ENCODE measurements at regions not wholly inside any gene's neighbourhood (a gene's known extent, or its start where the extent isn't known, plus 50 kb on each side); places are given as distances from the start of the nearest gene placed in this dataset.

GRCh38 chr3:161977850-161978249, 481.2 kb downstream of the OTOL1 start:
- Histone ChIP-seq H3K27me3 (ENCODE audit: control insufficient read depth in 1 of 2, insufficient read depth in 2 of 2, low read length in 2 of 2) (no peaks in the 10 kb centered on the region), H3K4me3 (ENCODE audit: low read length) (no peak overlapping the region), H3K36me3 (ENCODE audit: insufficient read depth, low read length) (no peaks in the 10 kb centered on the region), H3K27ac (ENCODE audit: low read depth in 1 of 2, low read length in 2 of 2) (no peak overlapping the region), H3K4me1 (ENCODE audit: insufficient read depth, low read length) (no peaks in the 10 kb centered on the region), H3K9me3 (ENCODE audit: control insufficient read depth in 1 of 2, insufficient read depth in 1 of 2, low read length in 2 of 2) (peaks cover 0 to 24% of the 10 kb centered on the region in 2 experiments)
- H3K4me3 Mint-ChIP-seq = no peak overlapping the region
- ChIA-PET POLR2A (no interaction called here), CTCF (no interaction called here)
- no peaks in the 10 kb centered on the region for H3K36me3 Mint-ChIP-seq (ENCODE audit: low read depth)
- no peak overlapping the region for H3K27ac Mint-ChIP-seq
- no peaks in the 10 kb centered on the region for H3K4me1 Mint-ChIP-seq (ENCODE audit: low read depth)
- DNase-seq (no peak), ATAC-seq (ENCODE audit: poor library complexity) (no peak)
- no peaks in the 10 kb centered on the region for H3K9me3 Mint-ChIP-seq
- intact Hi-C loops (cut with DNase I, micrococcal nuclease) = no loop called here
- TF ChIP-seq, protein P1, sequence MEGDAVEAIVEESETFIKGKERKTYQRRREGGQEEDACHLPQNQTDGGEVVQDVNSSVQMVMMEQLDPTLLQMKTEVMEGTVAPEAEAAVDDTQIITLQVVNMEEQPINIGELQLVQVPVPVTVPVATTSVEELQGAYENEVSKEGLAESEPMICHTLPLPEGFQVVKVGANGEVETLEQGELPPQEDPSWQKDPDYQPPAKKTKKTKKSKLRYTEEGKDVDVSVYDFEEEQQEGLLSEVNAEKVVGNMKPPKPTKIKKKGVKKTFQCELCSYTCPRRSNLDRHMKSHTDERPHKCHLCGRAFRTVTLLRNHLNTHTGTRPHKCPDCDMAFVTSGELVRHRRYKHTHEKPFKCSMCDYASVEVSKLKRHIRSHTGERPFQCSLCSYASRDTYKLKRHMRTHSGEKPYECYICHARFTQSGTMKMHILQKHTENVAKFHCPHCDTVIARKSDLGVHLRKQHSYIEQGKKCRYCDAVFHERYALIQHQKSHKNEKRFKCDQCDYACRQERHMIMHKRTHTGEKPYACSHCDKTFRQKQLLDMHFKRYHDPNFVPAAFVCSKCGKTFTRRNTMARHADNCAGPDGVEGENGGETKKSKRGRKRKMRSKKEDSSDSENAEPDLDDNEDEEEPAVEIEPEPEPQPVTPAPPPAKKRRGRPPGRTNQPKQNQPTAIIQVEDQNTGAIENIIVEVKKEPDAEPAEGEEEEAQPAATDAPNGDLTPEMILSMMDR (IDR thresholded peaks at IDR 0.05) = no peak
- H3K27me3 Mint-ChIP-seq = no peaks in the 10 kb centered on the region

DNA sequence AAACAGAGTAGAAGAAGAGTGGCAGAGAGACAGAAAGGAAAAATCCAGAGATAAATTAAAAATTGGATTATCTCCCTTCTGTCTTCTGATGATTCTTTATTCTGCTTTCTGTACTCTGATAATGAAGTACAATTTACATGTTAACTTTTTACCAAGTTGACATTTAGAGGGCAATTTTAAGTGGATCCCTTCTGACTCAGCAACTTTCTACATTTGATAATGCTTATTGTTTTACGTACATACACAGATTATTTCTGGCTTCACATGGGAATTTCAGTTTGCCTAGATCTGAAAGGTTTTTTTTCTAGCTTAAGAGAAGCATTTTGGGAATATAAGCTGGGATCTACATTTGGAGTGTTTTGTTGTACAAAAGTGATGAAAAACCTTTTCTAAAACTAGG, 491.3 kb downstream of the OTOL1 start:
- Mint-ChIP-seq H3K4me3 (no peak overlapping the region), H3K4me1 (ENCODE audit: low read depth) (no peaks in the 10 kb centered on the region), H3K27ac (no peak overlapping the region), H3K27me3 (no peaks in the 10 kb centered on the region), H3K36me3 (ENCODE audit: low read depth) (no peaks in the 10 kb centered on the region), H3K9me3 (peaks cover 2% of the 10 kb centered on the region)
- ATAC-seq (ENCODE audit: poor library complexity) (no peak), DNase-seq (no peak)
- Histone ChIP-seq H3K27ac (ENCODE audit: low read depth in 1 of 2, low read length in 2 of 2) (no peak overlapping the region), H3K36me3 (ENCODE audit: insufficient read depth, low read length) (no peaks in the 10 kb centered on the region), H3K27me3 (ENCODE audit: control insufficient read depth in 1 of 2, insufficient read depth in 2 of 2, low read length in 2 of 2) (no peaks in the 10 kb centered on the region), H3K9me3 (ENCODE audit: control insufficient read depth in 1 of 2, insufficient read depth in 1 of 2, low read length in 2 of 2) (no peaks in the 10 kb centered on the region), H3K4me1 (ENCODE audit: insufficient read depth, low read length) (no peaks in the 10 kb centered on the region), H3K4me3 (ENCODE audit: low read length) (no peak overlapping the region)
- intact Hi-C loops (cut with DNase I, micrococcal nuclease) = no loop called here
- POLR2A ChIA-PET = no interaction called here
- CTCF ChIA-PET = no interaction called here
- TF ChIP-seq, protein P1 (IDR thresholded peaks at IDR 0.05) = no peak

DNA sequence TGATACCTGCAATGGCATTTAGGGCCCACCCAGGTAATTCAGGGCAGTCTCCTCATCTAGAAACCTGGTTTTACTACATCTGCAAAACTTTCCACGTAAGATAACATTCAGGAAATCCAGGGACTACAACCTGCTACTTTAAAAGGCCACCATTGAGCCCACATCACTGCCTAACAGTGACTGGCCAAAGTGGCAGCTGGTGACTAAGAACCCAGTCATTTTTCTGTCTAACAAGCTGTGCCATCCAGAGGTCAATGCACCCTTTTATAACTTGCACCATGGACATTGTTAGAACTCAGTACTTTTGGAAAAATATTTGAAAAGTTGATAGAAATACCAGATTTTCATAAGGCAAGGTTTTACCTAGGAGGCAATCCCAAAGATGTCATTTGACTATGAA, 492.4 kb downstream of the OTOL1 start:
- ATAC-seq (ENCODE audit: poor library complexity) (no peak), DNase-seq (no peak)
- TF ChIP-seq, protein P1 (IDR thresholded peaks at IDR 0.05) = no peak
- no peaks in the 10 kb centered on the region for H3K27me3 Mint-ChIP-seq
- no peaks in the 10 kb centered on the region for H3K36me3 Mint-ChIP-seq (ENCODE audit: low read depth)
- ChIA-PET CTCF (no interaction called here), POLR2A (no interaction called here)
- Histone ChIP-seq H3K4me3 (ENCODE audit: low read length) (no peak overlapping the region), H3K27me3 (ENCODE audit: control insufficient read depth in 1 of 2, insufficient read depth in 2 of 2, low read length in 2 of 2) (no peaks in the 10 kb centered on the region), H3K4me1 (ENCODE audit: insufficient read depth, low read length) (no peaks in the 10 kb centered on the region), H3K9me3 (ENCODE audit: control insufficient read depth in 1 of 2, insufficient read depth in 1 of 2, low read length in 2 of 2) (no peaks in the 10 kb centered on the region), H3K27ac (ENCODE audit: low read depth in 1 of 2, low read length in 2 of 2) (no peak overlapping the region), H3K36me3 (ENCODE audit: insufficient read depth, low read length) (no peaks in the 10 kb centered on the region)
- H3K9me3 Mint-ChIP-seq = peaks cover 2% of the 10 kb centered on the region
- H3K4me1 Mint-ChIP-seq (ENCODE audit: low read depth) = no peaks in the 10 kb centered on the region
- intact Hi-C loops (cut with DNase I, micrococcal nuclease) = no loop called here
- no peak overlapping the region for H3K4me3 Mint-ChIP-seq
- H3K27ac Mint-ChIP-seq = no peak overlapping the region

All from CD4-positive, alpha-beta T cell (primary cell).